ENCODE measurements at regions not wholly inside any gene's neighbourhood (a gene's known extent, or its start where the extent isn't known, plus 50 kb on each side); places are given as distances from the start of the nearest gene placed in this dataset.

DNA sequence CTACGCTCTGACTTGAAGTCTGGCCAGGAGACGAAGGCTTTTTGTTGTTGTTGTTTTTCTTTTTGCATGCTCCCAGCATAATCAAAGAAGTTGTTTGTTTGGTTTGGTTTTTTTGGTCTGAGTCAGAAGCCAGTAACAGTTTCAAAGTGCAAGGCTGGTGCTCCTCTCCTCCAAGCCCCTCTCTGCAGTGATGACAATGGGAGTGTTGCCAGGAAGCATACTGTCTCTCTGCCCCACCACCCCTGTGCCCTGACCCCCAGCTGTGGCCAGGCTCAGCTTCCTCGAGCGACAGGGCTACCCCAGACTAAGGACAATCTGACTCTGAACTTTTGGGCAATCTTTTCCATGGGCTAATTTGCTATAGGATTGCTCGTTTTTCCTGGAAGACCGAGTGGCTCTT is 173.8 kb upstream of the PITX1 start:
- H3K4me3 ChIP-seq (ENCODE audit: control insufficient read depth, low read depth, low read length), result no peak overlapping the region
- TF ChIP-seq, protein P1, sequence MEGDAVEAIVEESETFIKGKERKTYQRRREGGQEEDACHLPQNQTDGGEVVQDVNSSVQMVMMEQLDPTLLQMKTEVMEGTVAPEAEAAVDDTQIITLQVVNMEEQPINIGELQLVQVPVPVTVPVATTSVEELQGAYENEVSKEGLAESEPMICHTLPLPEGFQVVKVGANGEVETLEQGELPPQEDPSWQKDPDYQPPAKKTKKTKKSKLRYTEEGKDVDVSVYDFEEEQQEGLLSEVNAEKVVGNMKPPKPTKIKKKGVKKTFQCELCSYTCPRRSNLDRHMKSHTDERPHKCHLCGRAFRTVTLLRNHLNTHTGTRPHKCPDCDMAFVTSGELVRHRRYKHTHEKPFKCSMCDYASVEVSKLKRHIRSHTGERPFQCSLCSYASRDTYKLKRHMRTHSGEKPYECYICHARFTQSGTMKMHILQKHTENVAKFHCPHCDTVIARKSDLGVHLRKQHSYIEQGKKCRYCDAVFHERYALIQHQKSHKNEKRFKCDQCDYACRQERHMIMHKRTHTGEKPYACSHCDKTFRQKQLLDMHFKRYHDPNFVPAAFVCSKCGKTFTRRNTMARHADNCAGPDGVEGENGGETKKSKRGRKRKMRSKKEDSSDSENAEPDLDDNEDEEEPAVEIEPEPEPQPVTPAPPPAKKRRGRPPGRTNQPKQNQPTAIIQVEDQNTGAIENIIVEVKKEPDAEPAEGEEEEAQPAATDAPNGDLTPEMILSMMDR (IDR thresholded peaks at IDR 0.05; ENCODE audit: control insufficient read depth, insufficient read depth, low read depth, low read length, missing control alignments), result no peak
- DNase-seq (ENCODE audit: low read depth), result no peak

DNA sequence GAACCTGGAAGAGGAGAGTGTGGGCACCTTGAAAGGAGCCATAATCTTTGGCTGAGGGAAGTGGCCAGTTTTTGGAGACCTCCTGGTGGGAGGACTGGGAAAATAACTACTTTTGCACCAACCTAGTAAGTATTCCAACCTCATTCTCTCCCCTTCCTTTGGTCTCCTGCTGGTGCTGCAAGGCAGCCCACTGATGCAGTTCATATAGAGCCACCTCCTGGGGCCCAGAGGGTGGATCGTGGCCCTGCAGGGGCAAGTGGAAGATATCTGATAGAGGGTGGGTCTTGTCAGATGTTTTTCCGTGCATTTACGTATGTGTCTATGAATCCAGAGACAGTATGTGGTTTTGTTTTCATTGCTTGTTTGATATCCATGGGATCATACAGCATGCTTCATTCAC is 172.8 kb upstream of the PITX1 start:
- TF ChIP-seq, protein P1 (IDR thresholded peaks at IDR 0.05; ENCODE audit: control insufficient read depth, insufficient read depth, low read depth, low read length, missing control alignments), result no peak
- no peak for DNase-seq (ENCODE audit: low read depth)
- no peak overlapping the region for H3K4me3 ChIP-seq (ENCODE audit: control insufficient read depth, low read depth, low read length)

DNA sequence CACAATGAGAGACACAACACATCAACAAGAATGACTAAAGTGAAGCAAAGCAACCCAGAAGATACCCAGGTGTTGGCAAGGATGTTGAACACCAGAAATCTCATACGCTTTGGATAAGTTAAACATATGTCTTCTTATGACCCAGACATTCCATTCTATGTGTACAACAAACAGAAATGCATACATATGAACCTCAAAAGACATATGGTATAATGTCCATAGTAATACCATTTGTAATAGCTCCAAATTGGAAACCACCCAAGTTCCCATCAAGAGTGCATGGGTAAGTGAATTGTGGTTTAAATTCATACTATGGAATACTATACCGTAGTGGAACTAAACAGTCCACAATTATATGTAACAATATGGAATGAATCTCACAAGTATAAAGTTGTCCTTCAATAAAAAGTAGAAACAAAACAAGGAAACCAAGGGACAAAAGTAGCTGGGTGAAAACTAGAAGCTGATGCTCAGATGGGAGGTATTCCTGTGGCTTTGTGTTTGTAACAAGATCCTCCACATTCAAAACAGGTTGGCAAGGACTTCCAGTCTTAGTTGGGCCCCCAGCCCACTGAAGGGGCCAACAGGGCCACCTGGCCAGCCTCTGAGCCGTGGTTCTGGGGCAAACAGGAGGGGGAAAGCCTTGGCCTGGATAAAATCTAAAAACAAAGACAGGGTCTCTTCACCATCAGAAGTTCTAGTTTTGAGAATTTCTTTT is 171.8 kb upstream of the PITX1 start:
- DNase-seq (ENCODE audit: low read depth), result no peak
- TF ChIP-seq, protein P1 (IDR thresholded peaks at IDR 0.05; ENCODE audit: control insufficient read depth, insufficient read depth, low read depth, low read length, missing control alignments), result no peak
- no peak overlapping the region for H3K4me3 ChIP-seq (ENCODE audit: control insufficient read depth, low read depth, low read length)

DNA sequence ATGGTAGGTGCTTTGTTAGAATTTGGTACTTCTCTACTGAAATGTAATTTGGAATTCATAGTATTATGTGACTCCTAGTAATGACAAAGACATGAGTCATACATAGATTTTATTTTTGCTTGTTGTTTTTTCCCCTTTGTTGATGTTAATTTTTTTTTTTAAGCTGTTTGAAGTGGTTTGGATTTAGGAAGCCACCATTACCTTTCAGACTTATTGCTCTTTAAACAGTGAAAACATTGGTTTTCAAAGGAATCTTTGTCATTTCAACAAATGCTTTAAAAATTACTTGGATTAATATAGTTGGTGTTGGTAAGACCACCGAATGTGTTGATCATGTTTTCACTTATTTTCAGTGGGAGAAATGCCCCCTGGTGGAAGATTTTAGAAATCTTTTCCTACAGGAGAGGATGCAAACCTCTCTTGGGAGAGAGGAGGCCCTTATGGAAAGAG is 170.1 kb upstream of the PITX1 start:
- no peak for DNase-seq (ENCODE audit: low read depth)

DNA sequence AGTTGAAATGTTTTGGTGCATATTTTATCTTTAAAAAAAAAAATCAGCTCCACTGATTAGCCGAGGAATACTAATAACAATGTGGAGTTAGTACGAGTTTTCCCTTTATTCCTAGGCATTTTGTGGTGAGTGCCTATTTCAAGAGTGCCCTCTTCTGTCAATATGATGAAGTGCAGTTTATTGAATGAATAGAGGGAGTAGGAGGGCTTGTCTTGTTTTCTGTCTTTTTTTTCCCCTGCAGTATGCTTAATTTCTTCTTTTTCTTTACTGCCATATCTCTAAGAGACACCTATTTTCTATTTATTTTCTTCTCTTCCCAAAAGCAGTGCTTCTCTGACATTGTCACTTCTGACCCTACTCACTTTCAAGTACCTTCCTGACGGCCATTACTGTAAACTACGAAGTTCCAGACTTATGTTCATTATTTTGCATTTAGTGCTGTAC is 169.6 kb upstream of the PITX1 start:
- DNase-seq (ENCODE audit: low read depth), result no peak
- TF ChIP-seq, protein P1 (IDR thresholded peaks at IDR 0.05; ENCODE audit: control insufficient read depth, insufficient read depth, low read depth, low read length, missing control alignments), result peak; percentile 45
- H3K4me3 ChIP-seq (ENCODE audit: control insufficient read depth, low read depth, low read length), result no peak overlapping the region

More for the DNA sequence above, 170.1 kb upstream of the PITX1 start:
- no peak overlapping the region for H3K4me3 ChIP-seq (ENCODE audit: control insufficient read depth, low read depth, low read length)
- TF ChIP-seq, protein P1 (IDR thresholded peaks at IDR 0.05; ENCODE audit: control insufficient read depth, insufficient read depth, low read depth, low read length, missing control alignments), result peak; percentile 42

DNA sequence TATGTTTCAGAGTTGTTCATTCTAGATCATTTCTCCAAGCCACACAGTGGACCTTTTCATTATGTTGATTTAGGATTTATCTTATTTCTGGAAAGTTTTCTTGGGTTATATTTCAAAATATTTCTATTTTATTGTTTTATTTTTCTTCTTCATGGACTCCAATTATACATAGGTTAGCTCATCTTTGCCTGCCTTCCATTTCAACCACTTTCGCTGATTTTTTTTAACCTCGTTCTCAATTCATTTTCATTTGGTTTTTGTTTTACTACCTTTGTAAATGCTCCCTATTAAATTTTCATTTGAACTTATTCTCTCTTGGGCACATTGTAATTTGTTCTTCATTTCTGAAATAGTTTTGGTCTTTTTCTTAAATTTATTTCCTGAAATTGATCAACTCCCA is 169.0 kb upstream of the PITX1 start:
- TF ChIP-seq, protein P1 (IDR thresholded peaks at IDR 0.05; ENCODE audit: control insufficient read depth, insufficient read depth, low read depth, low read length, missing control alignments), result no peak
- no peak for DNase-seq (ENCODE audit: low read depth)
- H3K4me3 ChIP-seq (ENCODE audit: control insufficient read depth, low read depth, low read length), result no peak overlapping the region
